ENCODE measurements at regions not wholly inside any gene's neighbourhood (a gene's known extent, or its start where the extent isn't known, plus 50 kb on each side); places are given as distances from the start of the nearest gene placed in this dataset.
"Not testable (repeated sequence)": the region's sequence is repeated elsewhere in the genome, so short reads cannot be mapped to it uniquely, and the experiment has no call there.

GRCh38 chr5:50583621-50584020 is 82.8 kb upstream of the PARP8 start:
- DNase-seq (ENCODE audit: low read depth in 2 of 2) = no peak
- no peak overlapping the region for H3K4me3 ChIP-seq (replicated peaks in 1 of 2; ENCODE audit: low read depth in 2 of 2, low read length in 2 of 2)
- no peak for TF ChIP-seq CTCF (IDR thresholded peaks at IDR 0.05; ENCODE audit: low read depth, low read length)

- DNase-seq (ENCODE audit: low read depth in 2 of 2); H3K4me3 ChIP-seq (replicated peaks in 1 of 2; ENCODE audit: low read depth in 2 of 2, low read length in 2 of 2): not testable (repeated sequence)
These were observed 78.0 kb upstream of the PARP8 start for GRCh38 chr5:50588471-50588870.

- not testable (repeated sequence) for H3K4me3 ChIP-seq (replicated peaks in 1 of 2; ENCODE audit: low read depth in 2 of 2, low read length in 2 of 2); DNase-seq (ENCODE audit: low read depth in 2 of 2)
These were observed 75.8 kb upstream of the PARP8 start for GRCh38 chr5:50590444-50591189.

GRCh38 chr5:50591338-50591737 is 75.1 kb upstream of the PARP8 start:
- DNase-seq (ENCODE audit: low read depth in 2 of 2); H3K4me3 ChIP-seq (replicated peaks in 1 of 2; ENCODE audit: low read depth in 2 of 2, low read length in 2 of 2): not testable (repeated sequence)

GRCh38 chr5:50593681-50594080 is 72.8 kb upstream of the PARP8 start:
- H3K4me3 ChIP-seq (replicated peaks in 1 of 2; ENCODE audit: low read depth in 2 of 2, low read length in 2 of 2) = no peak overlapping the region
- DNase-seq (ENCODE audit: low read depth in 2 of 2) = peak in 1 of 2 donors; percentile 14
- TF ChIP-seq CTCF (IDR thresholded peaks at IDR 0.05; ENCODE audit: low read depth, low read length) = no peak

- no peak for TF ChIP-seq CTCF (IDR thresholded peaks at IDR 0.05; ENCODE audit: low read depth, low read length)
- H3K4me3 ChIP-seq (replicated peaks in 1 of 2; ENCODE audit: low read depth in 2 of 2, low read length in 2 of 2) = no peak overlapping the region
- DNase-seq (ENCODE audit: low read depth in 2 of 2) = peak; percentile 68 to 92
These were observed 71.2 kb upstream of the PARP8 start for GRCh38 chr5:50595199-50595598.

- not testable (repeated sequence) for H3K4me3 ChIP-seq (replicated peaks in 1 of 2; ENCODE audit: low read depth in 2 of 2, low read length in 2 of 2); DNase-seq (ENCODE audit: low read depth in 2 of 2)
These were observed 64.9 kb upstream of the PARP8 start for GRCh38 chr5:50601576-50601975.

- no peak for DNase-seq (ENCODE audit: low read depth in 2 of 2)
- no peak for TF ChIP-seq CTCF (IDR thresholded peaks at IDR 0.05; ENCODE audit: low read depth, low read length)
- no peak overlapping the region for H3K4me3 ChIP-seq (replicated peaks in 1 of 2; ENCODE audit: low read depth in 2 of 2, low read length in 2 of 2)
These were observed 60.3 kb upstream of the PARP8 start for GRCh38 chr5:50606179-50606578.

GRCh38 chr5:50607456-50607855 is 59.0 kb upstream of the PARP8 start:
- DNase-seq (ENCODE audit: low read depth in 2 of 2) = not testable (repeated sequence)

GRCh38 chr5:50607953-50608705 is 58.3 kb upstream of the PARP8 start:
- H3K4me3 ChIP-seq (replicated peaks in 1 of 2; ENCODE audit: low read depth in 2 of 2, low read length in 2 of 2); DNase-seq (ENCODE audit: low read depth in 2 of 2): not testable (repeated sequence)

More at GRCh38 chr5:50607456-50607855, 59.0 kb upstream of the PARP8 start:
- H3K4me3 ChIP-seq (replicated peaks in 1 of 2; ENCODE audit: low read depth in 2 of 2, low read length in 2 of 2) = not testable (repeated sequence)

GRCh38 chr5:50613057-50613456 is 53.4 kb upstream of the PARP8 start:
- not testable (repeated sequence) for H3K4me3 ChIP-seq (replicated peaks in 1 of 2; ENCODE audit: low read depth in 2 of 2, low read length in 2 of 2); DNase-seq (ENCODE audit: low read depth in 2 of 2)
